ENCODE measurements at regions not wholly inside any gene's neighbourhood (a gene's known extent, or its start where the extent isn't known, plus 50 kb on each side); places are given as distances from the start of the nearest gene placed in this dataset.
A peak's percentile ranks its signal among the peaks of the same experiment; 100 is the strongest.
"Not testable (repeated sequence)": the region's sequence is repeated elsewhere in the genome, so short reads cannot be mapped to it uniquely, and the experiment has no call there.

DNA sequence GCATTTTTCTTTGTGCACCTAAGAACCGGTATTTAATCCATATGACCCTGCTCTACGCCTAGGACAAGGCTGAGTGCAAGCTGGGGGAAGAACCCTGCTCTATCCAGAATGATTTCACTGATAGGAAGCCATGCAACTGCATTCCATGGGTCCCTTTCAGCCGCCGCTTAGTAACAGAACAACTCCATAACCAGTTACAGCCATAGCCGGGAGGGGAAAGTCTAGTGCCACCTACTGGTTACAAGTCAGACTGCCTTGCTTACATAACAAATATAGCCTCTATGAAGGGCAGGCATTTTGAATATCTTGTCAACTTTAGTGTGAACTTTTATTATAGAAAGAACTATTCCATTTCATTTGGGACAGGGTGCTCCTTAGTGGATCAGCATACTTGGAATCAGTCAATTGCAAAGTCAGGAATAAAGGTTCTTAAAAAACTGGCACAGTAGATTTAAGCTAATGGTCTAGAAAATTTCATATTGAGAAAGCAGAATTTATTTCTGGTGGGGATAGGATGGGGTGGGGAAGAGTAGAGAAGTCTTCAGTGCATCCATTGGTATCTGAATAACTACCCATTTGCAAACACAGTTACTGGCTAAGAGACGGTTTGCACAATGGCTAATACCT lies 521.7 kb downstream of the ADRA2A start:
- DNase-seq (ENCODE audit: low read depth in 2 of 2), result peak in 1 of 2 donors; percentile 1

DNA sequence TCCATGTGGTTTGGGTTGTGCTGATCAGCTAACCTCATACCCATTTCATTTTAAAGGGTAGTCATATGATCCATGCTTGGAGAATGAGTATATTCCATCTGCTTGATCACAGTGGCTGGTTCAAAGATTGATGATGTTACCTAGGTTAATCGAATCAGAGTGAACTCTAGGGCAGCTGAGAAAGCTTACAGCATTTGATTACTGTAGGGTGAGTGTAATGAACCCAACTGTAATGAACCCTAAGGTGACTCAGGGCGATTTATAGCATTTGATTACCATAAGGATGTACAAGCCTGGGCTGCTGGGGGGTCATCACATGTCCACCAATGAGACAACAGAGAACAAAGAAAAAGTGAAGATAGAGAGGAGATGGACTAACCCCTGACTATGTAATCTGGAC lies 523.1 kb downstream of the ADRA2A start:
- no peak for DNase-seq (ENCODE audit: low read depth in 2 of 2)

DNA sequence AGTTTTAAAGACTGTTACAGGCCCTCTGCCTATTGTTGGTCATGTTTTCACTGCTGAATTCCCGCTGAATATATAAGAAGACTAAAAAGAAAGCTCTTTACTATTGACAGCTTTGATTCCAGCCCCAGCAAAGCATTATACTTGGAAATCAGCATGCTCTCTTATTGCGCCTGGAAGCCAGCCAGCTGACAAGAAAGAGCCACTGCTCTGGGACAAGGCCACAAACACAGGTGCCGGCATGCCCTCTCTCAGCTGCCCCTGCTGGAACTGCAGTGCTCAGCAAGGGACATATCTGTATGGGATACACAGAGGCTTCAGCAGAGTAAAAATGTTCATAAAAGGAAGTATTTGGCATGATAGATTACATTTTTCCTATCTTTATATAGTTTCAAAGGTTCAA lies 523.9 kb downstream of the ADRA2A start:
- no peak for DNase-seq (ENCODE audit: low read depth in 2 of 2)

- no peak for DNase-seq (ENCODE audit: low read depth in 2 of 2)
Measured at GRCh38 chr10:111612273-111612672, 535.4 kb downstream of the ADRA2A start.

DNA sequence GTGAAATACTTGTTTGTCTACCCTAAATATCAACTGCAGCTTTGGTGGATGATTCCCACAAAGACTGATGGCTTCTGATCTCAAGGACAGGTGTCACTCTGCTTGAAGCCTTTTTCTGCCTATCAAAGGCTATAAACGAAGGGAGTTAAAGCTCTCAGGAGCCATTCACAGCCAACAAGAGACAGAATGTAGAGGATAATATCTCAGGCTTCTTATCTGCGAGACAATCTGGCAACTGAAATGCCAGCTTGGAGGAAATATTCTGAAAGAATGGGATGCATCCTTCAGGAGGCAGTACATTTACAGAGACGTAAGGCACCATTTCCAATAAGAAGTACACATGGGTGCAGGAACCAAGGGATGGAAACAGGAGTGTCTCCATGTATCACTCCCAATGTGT lies 549.4 kb downstream of the GPAM start:
- DNase-seq (ENCODE audit: low read depth in 2 of 2), result no peak

- DNase-seq (ENCODE audit: low read depth in 2 of 2), result no peak
Measured at GRCh38 chr10:111646021-111646420, 537.5 kb downstream of the GPAM start.

- no peak for DNase-seq (ENCODE audit: low read depth in 2 of 2)
Measured at GRCh38 chr10:111648046-111648445, 535.5 kb downstream of the GPAM start.

DNA sequence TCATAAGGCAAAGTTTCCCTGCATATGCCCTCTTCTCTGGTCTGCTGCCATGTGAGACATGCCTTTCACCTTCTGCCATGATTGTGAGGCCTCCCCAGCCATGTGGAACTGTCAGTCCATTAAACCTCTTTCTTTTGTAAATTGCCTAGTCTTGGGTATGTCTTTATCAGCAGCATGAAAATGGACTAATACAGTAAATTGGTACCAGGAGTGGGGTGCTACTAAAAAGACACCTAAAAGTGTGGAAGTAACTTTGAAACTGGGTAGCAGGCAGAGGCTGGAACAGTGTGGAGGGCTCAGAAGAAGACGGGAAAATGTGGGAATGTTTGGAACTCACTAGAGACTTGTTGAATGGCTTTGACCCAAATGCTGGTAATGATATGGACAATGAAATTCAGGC lies 534.5 kb downstream of the GPAM start:
- not testable (repeated sequence) for DNase-seq (ENCODE audit: low read depth in 2 of 2)

GRCh38 chr10:111650088-111650487 lies 533.5 kb downstream of the GPAM start:
- no peak for DNase-seq (ENCODE audit: low read depth in 2 of 2)

GRCh38 chr10:111656066-111656465 lies 527.5 kb downstream of the GPAM start:
- no peak for DNase-seq (ENCODE audit: low read depth in 2 of 2)

GRCh38 chr10:111677759-111678158 lies 505.8 kb downstream of the GPAM start:
- no peak for DNase-seq (ENCODE audit: low read depth in 2 of 2)

DNA sequence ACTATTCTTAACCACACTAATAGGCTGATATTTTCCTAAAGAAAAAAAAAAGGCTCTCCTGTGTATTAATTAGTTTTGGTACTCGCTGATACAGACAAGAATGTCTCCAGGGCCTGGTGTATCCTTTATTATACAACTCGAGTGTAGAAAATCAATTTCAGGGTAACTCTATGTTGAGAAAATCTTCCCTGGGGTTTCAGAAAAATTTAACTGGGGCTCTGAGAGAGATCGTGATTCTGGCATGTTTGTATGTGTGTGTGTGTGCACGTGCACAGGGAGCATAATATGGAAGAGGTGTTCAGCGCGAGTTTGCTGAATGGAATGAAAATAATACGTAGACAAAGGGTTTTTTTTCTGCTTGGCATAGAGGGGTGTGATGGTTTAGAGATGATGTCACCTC lies 496.8 kb downstream of the GPAM start:
- no peak for DNase-seq (ENCODE audit: low read depth in 2 of 2)

DNA sequence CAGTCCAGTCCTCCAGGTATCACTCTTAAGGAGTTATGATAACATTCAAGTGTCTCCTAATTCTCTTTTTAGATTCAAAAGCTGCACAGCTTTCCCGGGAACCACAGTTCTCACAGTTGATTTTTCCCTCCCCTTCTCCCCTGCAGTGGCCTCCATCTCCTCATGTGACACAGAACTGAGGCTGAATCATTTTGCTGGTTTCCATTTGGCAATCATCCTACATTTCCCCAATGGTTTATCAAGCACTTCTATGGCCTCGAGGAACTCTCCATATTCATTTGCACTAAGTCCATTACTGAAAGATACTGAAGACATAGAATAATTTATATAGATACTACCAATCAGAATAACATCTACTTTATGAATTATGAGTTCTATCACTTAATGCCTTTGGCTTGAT lies 484.9 kb downstream of the GPAM start:
- no peak for DNase-seq (ENCODE audit: low read depth in 2 of 2)

DNA sequence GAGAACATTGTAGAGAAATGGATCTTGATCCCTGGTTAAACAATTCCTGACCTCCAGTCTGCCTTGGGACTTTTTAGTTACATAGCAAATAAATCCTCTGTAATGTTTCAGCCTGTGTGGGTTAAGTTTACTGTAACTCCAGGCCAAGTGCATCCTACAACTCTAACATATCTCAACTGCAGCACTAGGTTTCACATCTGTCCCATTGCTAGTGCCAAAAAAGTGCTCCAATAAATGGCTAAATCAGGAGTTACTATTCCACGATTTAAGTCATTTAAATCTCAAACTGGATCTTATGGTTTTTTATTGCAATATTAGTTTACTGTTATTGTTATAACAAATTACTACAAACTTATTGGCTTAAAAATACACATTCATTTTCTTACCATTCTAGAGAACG lies 479.6 kb downstream of the GPAM start:
- no peak for DNase-seq (ENCODE audit: low read depth in 2 of 2)

- no peak for DNase-seq (ENCODE audit: low read depth in 2 of 2)
Measured at GRCh38 chr10:111705021-111705420, 478.5 kb downstream of the GPAM start.

DNA sequence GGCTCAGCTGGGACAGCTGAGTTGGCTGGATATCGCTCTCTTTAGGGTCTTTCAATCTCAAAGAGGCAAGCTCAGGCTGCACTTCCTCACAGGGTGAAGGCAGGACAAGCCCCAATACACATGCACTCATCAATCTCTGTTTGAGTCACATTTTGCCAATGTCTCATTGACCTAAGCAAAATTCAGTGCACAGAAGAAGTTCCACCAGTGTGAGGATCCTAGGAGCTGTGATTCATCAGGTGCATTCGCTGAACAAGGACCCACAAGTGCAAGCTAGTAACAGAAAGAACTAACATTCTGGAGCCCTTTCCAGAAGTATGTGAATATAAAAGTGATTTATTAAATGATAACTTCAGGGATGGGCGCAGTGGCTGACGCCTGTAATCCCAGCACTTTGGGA lies 477.2 kb downstream of the GPAM start:
- DNase-seq (ENCODE audit: low read depth in 2 of 2), result no peak

DNA sequence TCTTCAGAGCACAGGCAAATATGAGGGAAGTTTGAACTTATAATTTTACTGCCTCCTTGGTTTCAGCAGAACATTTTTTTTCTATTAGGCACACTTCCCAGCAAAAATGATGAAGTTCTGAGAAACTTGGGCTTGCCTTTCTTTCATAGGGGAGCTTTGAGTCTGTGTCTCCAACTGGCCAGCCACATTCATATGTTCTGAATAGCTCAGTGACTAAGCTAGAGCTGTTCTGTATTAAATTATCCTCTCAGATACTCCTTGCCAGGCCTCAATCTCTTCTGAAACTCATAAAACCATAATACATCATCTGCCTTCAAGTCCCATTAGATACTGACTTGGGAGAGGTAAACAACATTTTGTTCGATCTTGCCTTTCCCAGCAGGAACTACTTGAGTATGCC lies 476.5 kb downstream of the GPAM start:
- no peak for DNase-seq (ENCODE audit: low read depth in 2 of 2)

DNA sequence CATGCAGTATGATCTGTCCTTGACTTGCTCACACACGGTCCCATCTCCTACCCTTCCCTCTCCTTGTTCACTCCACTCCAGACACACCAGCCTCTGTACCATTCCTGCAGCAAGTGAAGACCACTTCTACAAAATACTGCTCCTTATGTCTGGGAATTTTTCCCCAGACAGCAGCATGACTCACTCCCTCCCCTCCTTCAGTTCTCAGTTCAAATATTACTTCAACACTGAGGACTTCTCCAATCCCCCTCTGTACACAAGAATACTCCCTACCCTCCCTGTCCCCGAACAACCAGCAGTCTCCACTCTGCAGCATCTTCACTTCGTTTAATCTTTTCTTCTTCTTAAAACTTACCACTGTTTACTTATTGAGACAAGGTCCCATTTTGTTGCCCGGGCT lies 474.0 kb downstream of the GPAM start:
- no peak for DNase-seq (ENCODE audit: low read depth in 2 of 2)

DNA sequence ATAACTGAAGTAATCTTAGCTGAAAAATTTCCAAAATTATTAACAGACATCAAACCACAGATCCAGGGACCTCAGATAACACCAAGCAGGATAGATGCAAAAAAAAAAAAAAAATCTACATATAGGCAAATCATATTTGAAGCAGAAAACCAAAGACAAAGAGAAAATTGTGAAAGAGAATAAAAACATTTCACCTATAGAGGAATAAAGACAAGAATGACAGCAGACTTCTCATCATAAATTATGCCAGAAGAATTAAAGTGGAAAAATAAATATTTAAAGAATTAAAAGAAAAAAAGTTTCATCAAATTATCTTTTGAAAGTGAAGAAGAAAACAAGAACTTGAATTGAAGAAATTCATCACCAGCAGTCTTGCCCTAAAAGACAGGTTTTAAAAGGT lies 467.5 kb downstream of the GPAM start:
- no peak for DNase-seq (ENCODE audit: low read depth in 2 of 2)

DNA sequence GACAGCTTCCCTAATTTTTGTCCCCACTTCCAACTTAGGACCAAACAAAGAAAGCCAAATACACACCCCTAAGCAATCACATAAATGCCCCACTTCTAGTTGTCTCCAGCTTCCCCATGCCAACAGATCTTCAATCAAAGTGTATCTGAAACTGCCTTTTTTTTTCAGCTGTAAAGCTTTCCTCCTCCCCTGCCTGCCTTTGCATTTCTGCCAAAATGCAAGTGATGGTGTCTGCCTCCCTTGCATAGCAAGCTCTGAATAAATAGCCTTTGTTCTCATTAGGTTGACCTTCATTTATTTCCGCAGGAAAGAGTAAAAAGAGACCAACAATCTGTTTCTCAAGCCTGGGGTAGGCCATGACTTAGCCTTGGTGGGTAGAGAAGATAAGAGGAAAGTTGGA lies 459.4 kb downstream of the GPAM start:
- DNase-seq (ENCODE audit: low read depth in 2 of 2), result no peak

DNA sequence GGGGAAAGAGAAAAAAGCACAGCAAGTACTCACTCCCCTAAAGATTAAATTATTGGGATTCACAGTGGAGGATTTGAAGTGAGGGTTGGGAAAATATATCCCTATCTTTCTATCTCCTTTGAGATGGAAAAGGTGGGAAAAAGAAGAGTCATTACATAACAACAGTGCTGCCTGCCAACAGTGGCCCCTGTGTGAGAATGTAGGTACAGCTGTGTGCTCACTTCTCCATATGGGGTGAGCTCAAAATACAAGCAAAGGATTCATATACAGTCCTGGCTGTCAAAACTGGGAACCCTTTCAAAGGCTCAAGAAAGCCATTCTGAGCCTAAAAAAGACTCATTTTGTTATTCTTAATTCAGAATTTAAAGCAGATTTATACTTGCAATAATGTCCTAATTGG lies 458.5 kb downstream of the GPAM start:
- DNase-seq (ENCODE audit: low read depth in 2 of 2), result no peak

GRCh38 chr10:111732166-111732785 lies 451.3 kb downstream of the GPAM start:
- no peak for DNase-seq (ENCODE audit: low read depth in 2 of 2)

- DNase-seq (ENCODE audit: low read depth in 2 of 2), result no peak
Measured at GRCh38 chr10:111739125-111739873, 444.3 kb downstream of the GPAM start.

- no peak for DNase-seq (ENCODE audit: low read depth in 2 of 2)
Measured at GRCh38 chr10:111739874-111740139, 443.8 kb downstream of the GPAM start.

Measured in stimulated activated CD8-positive, alpha-beta memory T cell treated with anti-CD3 and anti-CD28 coated beads, Interleukin-2, amount 100 ng/mL, for 1 hour (primary cell).